Transverse colon (tissue), 4 donors: ENCODE measurements at regions not wholly inside any gene's neighbourhood (a gene's known extent, or its start where the extent isn't known, plus 50 kb on each side); places are given as distances from the start of the nearest gene placed in this dataset.
"Not testable (repeated sequence)": the region's sequence is repeated elsewhere in the genome, so short reads cannot be mapped to it uniquely, and the experiment has no call there.

ENCODE experiments used
- DNase-seq: peaks from one replicate; pipeline ENCODE4 v3.0.0-alpha.2; 2019
- H3K27ac ChIP-seq, 4 donors: fragments of 200-600 bp; sonication (generic); 2 replicates each; pipeline ENCODE4 v1.5.1; 2016 to 2018; ENCODE audit warnings: inconsistent platforms in 4 of 4
- H3K27me3 ChIP-seq: fragments of 200-600 bp; sonication (generic); 2 replicates; pipeline ENCODE4 v1.5.1; 2017; ENCODE audit warnings: inconsistent platforms
- H3K36me3 ChIP-seq, 4 donors: fragments of 200-600 bp; sonication (generic); 2 replicates each; pipeline ENCODE4 v1.5.1; 2017 to 2019; ENCODE audit warnings: inconsistent platforms in 4 of 4
- H3K4me1 ChIP-seq, 4 donors: fragments of 200-600 bp; sonication (generic); 2 replicates each; pipeline ENCODE4 v1.5.1; 2017 to 2020; ENCODE audit warnings: inconsistent platforms in 4 of 4
- H3K4me3 ChIP-seq, 4 donors: fragments of 200-600 bp; sonication (generic); 1 replicate in 1 of 4; 2 replicates in 3 of 4; pipeline versions ENCODE4 v1.5.1 to v1.6.1; 2017 to 2019; ENCODE audit warnings: inconsistent platforms in 4 of 4
- H3K9me3 ChIP-seq, 2 donors: fragments of 200-600 bp; sonication (generic); 2 replicates each; pipeline ENCODE4 v1.5.1; 2017 to 2019; ENCODE audit warnings: inconsistent platforms in 2 of 2
- CTCF ChIP-seq, 5 experiments: fragments of 200-600 bp in 3 of 5; fragments of 450-650 bp in 2 of 5; sonication (generic) in 3 of 5; IDR thresholded peaks; 1 replicate in 2 of 5; 2 replicates in 3 of 5; pipeline ENCODE4 v1.5.1; 2016 to 2017; ENCODE audit warnings: antibody characterized with exemption in 5 of 5, inconsistent platforms in 3 of 5, mild to moderate bottlenecking in 2 of 5, moderate library complexity in 1 of 5
- EP300 ChIP-seq: sonication (generic); formaldehyde crosslinking; IDR thresholded peaks from one replicate; pipeline ENCODE4 v1.6.1; 2017; ENCODE audit warnings: antibody characterized with exemption, low read depth
- POLR2A ChIP-seq: fragments of 450-650 bp; IDR thresholded peaks from one replicate; pipeline ENCODE4 v1.6.1; 2016; ENCODE audit warnings: antibody characterized with exemption, mild to moderate bottlenecking, moderate library complexity
- POLR2AphosphoS5 ChIP-seq, 3 donors: sonication (generic); formaldehyde crosslinking; IDR thresholded peaks; one replicate each; pipeline ENCODE4 v1.6.1; 2016; ENCODE audit warnings: antibody characterized with exemption in 3 of 3
- WGBS, 2 donors: methylation state at CpG; one replicate each; pipeline ENCODE4 v1.1.5; 2018; ENCODE audit warnings: low coverage in 1 of 2; 5-methylcytosine and 5-hydroxymethylcytosine counted together
- in situ Hi-C, 4 donors: fragments of 200-750 bp; cut with MboI; loops; one replicate each; pipeline versions ENCODE4 v1.15.0 to v1.15.1; 2017; ENCODE audit warnings: low sequenced_read_pairs in 3 of 4, low pct_ligation_motif_present in 1 of 4, low pct_unique_long_range_greater_than_20kb in 1 of 4
- intact Hi-C: fragments of 100-400 bp; cut with DNase I; formaldehyde crosslinking; loops from one replicate; pipeline ENCODE4 v1.15.1; 2023; ENCODE audit warnings: low total_unique reads

- H3K4me1 ChIP-seq = no peaks in the 10 kb centered on the region
- WGBS, 2 donors = 57 to 63% methylated on average over 4 of the region's 4 CpGs
- H3K9me3 ChIP-seq = no peaks in the 10 kb centered on the region
- no peaks in the 10 kb centered on the region for H3K27me3 ChIP-seq
- in situ Hi-C loops (no loop called here), intact Hi-C loops (no loop called here)
- no peak for DNase-seq
- H3K27ac ChIP-seq = no peak overlapping the region
- H3K4me3 ChIP-seq = no peak overlapping the region
- TF ChIP-seq EP300 (no peak), POLR2AphosphoS5 (IDR thresholded peaks at IDR 0.05) (no peak), CTCF (IDR thresholded peaks at IDR 0.05) (no peak)
- no peaks in the 10 kb centered on the region for H3K36me3 ChIP-seq
Observed at GRCh38 chr13:62418376-62418775, 1002.7 kb upstream of the PCDH20 start.

GRCh38 chr13:62407871-62408270, 992.2 kb upstream of the PCDH20 start:
- no peak overlapping the region for H3K4me3 ChIP-seq
- intact Hi-C loops = no loop called here
- no peaks in the 10 kb centered on the region for H3K4me1 ChIP-seq
- H3K27me3 ChIP-seq = no peaks in the 10 kb centered on the region
- in situ Hi-C loops = no loop called here
- H3K36me3 ChIP-seq = no peaks in the 10 kb centered on the region
- TF ChIP-seq CTCF (IDR thresholded peaks at IDR 0.05) (no peak), POLR2A (no peak), POLR2AphosphoS5 (IDR thresholded peaks at IDR 0.05) (no peak), EP300 (no peak)
- no peak for DNase-seq
- no peaks in the 10 kb centered on the region for H3K9me3 ChIP-seq
- WGBS, 2 donors = 40 to 97% methylated on average over 1 to 5 of the region's 5 CpGs
- H3K27ac ChIP-seq = no peak overlapping the region

GRCh38 chr13:62388515-62388914, 972.9 kb upstream of the PCDH20 start:
- Histone ChIP-seq H3K4me1 (no peaks in the 10 kb centered on the region), H3K27me3 (no peaks in the 10 kb centered on the region), H3K9me3 (no peaks in the 10 kb centered on the region), H3K27ac (no peak overlapping the region), H3K4me3 (no peak overlapping the region), H3K36me3 (no peaks in the 10 kb centered on the region)
- in situ Hi-C loops (no loop called here), intact Hi-C loops (no loop called here)
- WGBS, 2 donors = 51 to 65% methylated on average over 2 of the region's 2 CpGs
- no peak for TF ChIP-seq POLR2AphosphoS5 (IDR thresholded peaks at IDR 0.05)
- no peak for TF ChIP-seq POLR2A
- no peak for TF ChIP-seq CTCF (IDR thresholded peaks at IDR 0.05)
- DNase-seq = no peak

GRCh38 chr13:62387647-62388046, 972.0 kb upstream of the PCDH20 start:
- Histone ChIP-seq H3K27ac (no peak overlapping the region), H3K36me3 (no peaks in the 10 kb centered on the region), H3K9me3 (no peaks in the 10 kb centered on the region), H3K4me1 (no peaks in the 10 kb centered on the region), H3K27me3 (no peaks in the 10 kb centered on the region), H3K4me3 (no peak overlapping the region)
- in situ Hi-C loops (no loop called here), intact Hi-C loops (no loop called here)
- WGBS, 2 donors = 29 to 38% methylated on average over 3 of the region's 3 CpGs
- TF ChIP-seq CTCF (IDR thresholded peaks at IDR 0.05) = no peak
- DNase-seq = no peak

GRCh38 chr13:62379241-62379640, 963.6 kb upstream of the PCDH20 start:
- intact Hi-C loops, DNase-seq, H3K9me3 ChIP-seq, H3K27ac ChIP-seq, H3K36me3 ChIP-seq, H3K4me1 ChIP-seq, H3K27me3 ChIP-seq, H3K4me3 ChIP-seq, in situ Hi-C loops: not testable (repeated sequence)
- 91% methylated on average over 14 of the region's 21 CpGs; no CpG with 5 or more reads in 1 of the 2 donors for WGBS, 2 donors
